IgD-negative memory B cell (primary cell): ENCODE measurements at regions not wholly inside any gene's neighbourhood (a gene's known extent, or its start where the extent isn't known, plus 50 kb on each side); places are given as distances from the start of the nearest gene placed in this dataset.

Experiments
- H3K27ac Mint-ChIP-seq, 3 donors: one replicate each; pipeline ENCODE4 v1.8.0; 2020 to 2022; ENCODE audit warnings: mild to moderate bottlenecking in 3 of 3, mixed read lengths in 3 of 3, moderate library complexity in 1 of 3
- H3K27me3 Mint-ChIP-seq: one replicate; pipeline ENCODE4 v1.8.0; 2021; ENCODE audit warnings: mixed read lengths
- H3K36me3 Mint-ChIP-seq: one replicate; pipeline ENCODE4 v1.8.0; 2020; ENCODE audit warnings: mild to moderate bottlenecking, mixed read lengths
- H3K4me1 Mint-ChIP-seq, 3 donors: one replicate each; pipeline ENCODE4 v1.8.0; 2020 to 2022; ENCODE audit warnings: mixed read lengths in 3 of 3, mild to moderate bottlenecking in 1 of 3
- H3K4me3 Mint-ChIP-seq, 4 donors: one replicate each; pipeline ENCODE4 v1.8.0; 2020 to 2022; ENCODE audit warnings: mild to moderate bottlenecking in 4 of 4, mixed read lengths in 4 of 4, moderate library complexity in 3 of 4
- H3K9me3 Mint-ChIP-seq, 3 donors: one replicate each; pipeline ENCODE4 v1.8.0; 2020 to 2021; ENCODE audit warnings: mixed read lengths in 3 of 3, mild to moderate bottlenecking in 1 of 3

- H3K36me3 Mint-ChIP-seq = peaks cover 4% of the 10 kb centered on the region
- peak overlapping the region in 1 of 4 donors; percentile 18 for H3K4me3 Mint-ChIP-seq
- H3K4me1 Mint-ChIP-seq = no peaks in the 10 kb centered on the region
- H3K27ac Mint-ChIP-seq = no peak overlapping the region
- H3K9me3 Mint-ChIP-seq = peaks cover 0 to 4% (median 0%) of the 10 kb centered on the region in 3 donors
- peaks cover 35% of the 10 kb centered on the region for H3K27me3 Mint-ChIP-seq
Measured at GRCh38 chr5:155729684-155730059, 597.3 kb upstream of the SGCD start.

GRCh38 chr5:155732587-155733376 is 594.2 kb upstream of the SGCD start:
- Mint-ChIP-seq H3K36me3 (peaks cover 4% of the 10 kb centered on the region), H3K9me3 (peaks cover 0 to 3% (median 0%) of the 10 kb centered on the region in 3 donors), H3K4me3 (no peak overlapping the region), H3K4me1 (no peaks in the 10 kb centered on the region), H3K27me3 (peaks cover 24% of the 10 kb centered on the region), H3K27ac (no peak overlapping the region)

- no peak overlapping the region for H3K4me3 Mint-ChIP-seq
- no peak overlapping the region for H3K27ac Mint-ChIP-seq
- H3K36me3 Mint-ChIP-seq = peaks cover 4% of the 10 kb centered on the region
- peaks cover 0 to 3% (median 0%) of the 10 kb centered on the region in 3 donors for H3K9me3 Mint-ChIP-seq
- H3K27me3 Mint-ChIP-seq = peaks cover 24% of the 10 kb centered on the region
- no peaks in the 10 kb centered on the region for H3K4me1 Mint-ChIP-seq
Measured at GRCh38 chr5:155733935-155734334, 593.0 kb upstream of the SGCD start.

GRCh38 chr5:155735388-155735787 is 591.6 kb upstream of the SGCD start:
- Mint-ChIP-seq H3K27ac (no peak overlapping the region), H3K9me3 (peaks cover 0 to 3% (median 0%) of the 10 kb centered on the region in 3 donors), H3K27me3 (peaks cover 13% of the 10 kb centered on the region), H3K4me3 (no peak overlapping the region), H3K4me1 (no peaks in the 10 kb centered on the region), H3K36me3 (peaks cover 4% of the 10 kb centered on the region)

GRCh38 chr5:155738616-155739015 is 588.3 kb upstream of the SGCD start:
- H3K4me1 Mint-ChIP-seq = no peaks in the 10 kb centered on the region
- H3K27me3 Mint-ChIP-seq = peaks cover 2% of the 10 kb centered on the region
- H3K4me3 Mint-ChIP-seq = no peak overlapping the region
- no peak overlapping the region for H3K27ac Mint-ChIP-seq
- no peaks in the 10 kb centered on the region for H3K9me3 Mint-ChIP-seq
- no peaks in the 10 kb centered on the region for H3K36me3 Mint-ChIP-seq

GRCh38 chr5:155746367-155747038 is 580.5 kb upstream of the SGCD start:
- no peak overlapping the region for H3K4me3 Mint-ChIP-seq
- no peaks in the 10 kb centered on the region for H3K36me3 Mint-ChIP-seq
- no peaks in the 10 kb centered on the region for H3K4me1 Mint-ChIP-seq
- H3K9me3 Mint-ChIP-seq = peaks cover 2 to 3% (median 2%) of the 10 kb centered on the region in 3 donors
- H3K27ac Mint-ChIP-seq = no peak overlapping the region
- H3K27me3 Mint-ChIP-seq = no peaks in the 10 kb centered on the region

- no peaks in the 10 kb centered on the region for H3K36me3 Mint-ChIP-seq
- H3K4me3 Mint-ChIP-seq = no peak overlapping the region
- peaks cover 0 to 4% (median 2%) of the 10 kb centered on the region in 3 donors for H3K9me3 Mint-ChIP-seq
- no peak overlapping the region for H3K27ac Mint-ChIP-seq
- no peaks in the 10 kb centered on the region for H3K4me1 Mint-ChIP-seq
- peaks cover 3% of the 10 kb centered on the region for H3K27me3 Mint-ChIP-seq
Measured at GRCh38 chr5:155750101-155750500, 576.9 kb upstream of the SGCD start.

GRCh38 chr5:155750571-155750970 is 576.4 kb upstream of the SGCD start:
- peaks cover 0 to 4% (median 2%) of the 10 kb centered on the region in 3 donors for H3K9me3 Mint-ChIP-seq
- no peaks in the 10 kb centered on the region for H3K36me3 Mint-ChIP-seq
- H3K4me3 Mint-ChIP-seq = no peak overlapping the region
- H3K4me1 Mint-ChIP-seq = no peaks in the 10 kb centered on the region
- H3K27me3 Mint-ChIP-seq = peaks cover 3% of the 10 kb centered on the region
- no peak overlapping the region for H3K27ac Mint-ChIP-seq

GRCh38 chr5:155753943-155754581 is 572.9 kb upstream of the SGCD start:
- Mint-ChIP-seq H3K36me3 (no peaks in the 10 kb centered on the region), H3K4me1 (no peaks in the 10 kb centered on the region), H3K9me3 (peaks cover 0 to 4% (median 0%) of the 10 kb centered on the region in 3 donors), H3K27me3 (peaks cover 3% of the 10 kb centered on the region), H3K27ac (no peak overlapping the region), H3K4me3 (no peak overlapping the region)

GRCh38 chr5:155759252-155759651 is 567.7 kb upstream of the SGCD start:
- Mint-ChIP-seq H3K4me3 (no peak overlapping the region), H3K4me1 (peaks cover 0 to 2% (median 0%) of the 10 kb centered on the region in 3 donors), H3K9me3 (peaks cover 2 to 8% (median 4%) of the 10 kb centered on the region in 3 donors), H3K36me3 (no peaks in the 10 kb centered on the region), H3K27me3 (peaks cover under 1% of the 10 kb centered on the region), H3K27ac (no peak overlapping the region)

GRCh38 chr5:155759984-155760383 is 567.0 kb upstream of the SGCD start:
- no peaks in the 10 kb centered on the region for H3K36me3 Mint-ChIP-seq
- H3K4me3 Mint-ChIP-seq = no peak overlapping the region
- H3K4me1 Mint-ChIP-seq = peaks cover 0 to 2% (median 0%) of the 10 kb centered on the region in 3 donors
- H3K9me3 Mint-ChIP-seq = peaks cover 2 to 8% (median 4%) of the 10 kb centered on the region in 3 donors
- H3K27ac Mint-ChIP-seq = peak overlapping the region in 1 of 3 donors; percentile 75
- no peaks in the 10 kb centered on the region for H3K27me3 Mint-ChIP-seq

GRCh38 chr5:155761502-155761901 is 565.5 kb upstream of the SGCD start:
- peaks cover 2 to 8% (median 4%) of the 10 kb centered on the region in 3 donors for H3K9me3 Mint-ChIP-seq
- no peak overlapping the region for H3K27ac Mint-ChIP-seq
- no peaks in the 10 kb centered on the region for H3K36me3 Mint-ChIP-seq
- no peak overlapping the region for H3K4me3 Mint-ChIP-seq
- peaks cover 0 to 2% (median 0%) of the 10 kb centered on the region in 3 donors for H3K4me1 Mint-ChIP-seq
- H3K27me3 Mint-ChIP-seq = no peaks in the 10 kb centered on the region

GRCh38 chr5:155765715-155766114 is 561.2 kb upstream of the SGCD start:
- H3K9me3 Mint-ChIP-seq = peaks cover 2 to 5% (median 4%) of the 10 kb centered on the region in 3 donors
- H3K4me1 Mint-ChIP-seq = no peaks in the 10 kb centered on the region

GRCh38 chr5:155767470-155767869 is 559.5 kb upstream of the SGCD start:
- Mint-ChIP-seq H3K36me3 (no peaks in the 10 kb centered on the region), H3K27ac (peak overlapping the region in 1 of 3 donors; percentile 47), H3K27me3 (peaks cover 3% of the 10 kb centered on the region), H3K9me3 (peaks cover 0 to 2% (median 0%) of the 10 kb centered on the region in 3 donors), H3K4me1 (no peaks in the 10 kb centered on the region), H3K4me3 (no peak overlapping the region)

More at GRCh38 chr5:155765715-155766114, 561.2 kb upstream of the SGCD start:
- peaks cover 3% of the 10 kb centered on the region for H3K27me3 Mint-ChIP-seq
- peak overlapping the region in 1 of 3 donors; percentile 41 for H3K27ac Mint-ChIP-seq
- H3K4me3 Mint-ChIP-seq = no peak overlapping the region
- no peaks in the 10 kb centered on the region for H3K36me3 Mint-ChIP-seq

- no peaks in the 10 kb centered on the region for H3K4me1 Mint-ChIP-seq
- no peak overlapping the region for H3K4me3 Mint-ChIP-seq
- H3K36me3 Mint-ChIP-seq = no peaks in the 10 kb centered on the region
- H3K9me3 Mint-ChIP-seq = peaks cover 0 to 4% (median 0%) of the 10 kb centered on the region in 3 donors
- H3K27ac Mint-ChIP-seq = no peak overlapping the region
- peaks cover 3% of the 10 kb centered on the region for H3K27me3 Mint-ChIP-seq
Measured at GRCh38 chr5:155768332-155768731, 558.6 kb upstream of the SGCD start.
